Stimulated activated naive B cell treated with anti-CD40 and anti-IgM and Interleukin-4, amounts not matched to agents 10 μg/mL and 1 μg/mL and 100 μg/mL, for 72 hours (primary cell): ENCODE measurements at regions not wholly inside any gene's neighbourhood (a gene's known extent, or its start where the extent isn't known, plus 50 kb on each side); places are given as distances from the start of the nearest gene placed in this dataset.

Experiments
- ATAC-seq, 2 donors: fragments of 150-1000 bp; cut with Tn5 transposase; replicated peaks; 2 replicates each; pipeline ENCODE4 v1.10.0; 2021; ENCODE audit warnings: moderate library complexity in 1 of 2
- DNase-seq: peaks from one replicate; pipeline ENCODE4 v3.0.0; 2021
- H3K27ac Mint-ChIP-seq: one replicate; pipeline ENCODE4 v1.8.0; 2022; ENCODE audit warnings: mild to moderate bottlenecking, mixed read lengths
- H3K27me3 Mint-ChIP-seq, 2 donors: one replicate each; pipeline ENCODE4 v1.8.0; 2022; ENCODE audit warnings: mixed read lengths in 2 of 2
- H3K36me3 Mint-ChIP-seq, 2 donors: one replicate each; pipeline ENCODE4 v1.8.0; 2022; ENCODE audit warnings: mixed read lengths in 2 of 2, mild to moderate bottlenecking in 1 of 2
- H3K4me1 Mint-ChIP-seq, 2 donors: one replicate each; pipeline ENCODE4 v1.8.0; 2022; ENCODE audit warnings: mixed read lengths in 2 of 2, mild to moderate bottlenecking in 1 of 2
- H3K4me3 Mint-ChIP-seq, 2 donors: one replicate each; pipeline ENCODE4 v1.8.0; 2022; ENCODE audit warnings: mild to moderate bottlenecking in 2 of 2, mixed read lengths in 2 of 2, moderate library complexity in 1 of 2
- H3K9me3 Mint-ChIP-seq, 2 donors: one replicate each; pipeline ENCODE4 v1.8.0; 2022; ENCODE audit warnings: mixed read lengths in 2 of 2, mild to moderate bottlenecking in 1 of 2

DNA sequence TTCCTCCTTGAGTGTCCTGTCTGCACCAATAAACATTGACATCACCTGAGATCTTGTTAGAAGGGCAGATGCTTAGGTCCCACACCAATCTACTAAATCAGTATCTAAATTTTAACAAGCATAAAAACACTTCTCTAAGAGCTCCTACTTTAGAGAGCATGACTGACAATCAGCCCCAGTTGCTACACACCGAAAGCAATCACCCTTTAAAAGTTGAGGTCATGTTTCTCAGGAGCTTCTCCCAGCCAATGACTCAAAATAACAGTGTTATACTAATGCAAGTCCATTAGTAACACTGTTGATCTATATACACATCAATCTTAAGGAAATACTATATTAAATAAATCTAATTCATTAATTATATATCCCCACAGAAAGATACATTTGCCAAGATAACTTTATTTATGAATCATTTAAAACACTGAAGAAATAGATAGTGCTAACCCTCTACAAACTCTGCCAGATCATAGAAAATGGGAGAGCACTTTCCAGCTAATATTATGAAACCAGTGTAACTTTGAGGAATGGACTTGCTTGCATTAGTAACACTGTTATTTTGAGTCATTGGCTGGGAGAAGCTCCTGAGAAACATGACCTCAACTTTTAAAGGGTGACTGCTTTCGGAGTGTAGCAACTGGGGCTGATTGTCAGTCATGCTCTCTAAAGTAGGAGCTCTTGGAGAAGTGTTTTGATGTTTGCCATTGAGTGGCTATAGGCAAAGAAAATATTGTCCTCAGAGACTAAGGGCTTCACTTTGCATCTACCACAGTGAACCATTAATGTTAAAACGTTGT lies 109.8 kb upstream of the HDX start:
- Mint-ChIP-seq H3K27me3 (no peaks in the 10 kb centered on the region), H3K36me3 (no peaks in the 10 kb centered on the region), H3K9me3 (peaks cover 0 to 2% of the 10 kb centered on the region in 2 donors), H3K27ac (no peak overlapping the region), H3K4me3 (no peak overlapping the region), H3K4me1 (no peaks in the 10 kb centered on the region)
- no peak for ATAC-seq
- DNase-seq: no peak

DNA sequence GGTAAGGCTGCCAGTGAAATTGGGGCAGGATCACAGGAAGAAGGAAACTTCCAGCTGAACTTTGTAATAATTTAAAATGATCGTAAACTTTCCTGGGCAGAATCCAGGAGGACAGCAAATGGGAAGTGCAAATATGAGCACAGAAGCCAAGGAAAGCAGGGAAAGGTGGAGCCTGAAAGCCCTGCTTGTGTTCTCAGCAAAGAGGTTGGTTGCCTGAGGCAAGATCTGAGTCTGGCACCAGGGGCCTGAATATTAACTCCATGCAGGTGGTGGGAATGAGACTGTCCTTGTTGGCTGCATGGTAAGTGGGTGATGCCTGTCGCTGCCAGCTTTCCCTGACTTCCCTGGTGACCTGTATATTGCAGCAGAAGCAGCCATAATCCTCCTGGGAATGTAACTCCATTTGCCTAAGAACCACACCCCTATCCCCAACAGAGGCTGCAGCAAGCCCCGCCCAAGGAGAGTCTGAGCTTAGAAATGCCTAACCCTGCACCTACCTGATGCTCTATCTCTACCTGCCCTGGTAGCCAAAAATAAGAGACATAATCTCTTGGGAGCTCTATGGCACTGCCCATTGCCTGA lies 132.0 kb upstream of the HDX start:
- Mint-ChIP-seq H3K9me3 (no peaks in the 10 kb centered on the region), H3K27me3 (no peaks in the 10 kb centered on the region), H3K4me3 (no peak overlapping the region), H3K36me3 (no peaks in the 10 kb centered on the region), H3K4me1 (no peaks in the 10 kb centered on the region), H3K27ac (no peak overlapping the region)
- DNase-seq (no peak), ATAC-seq (no peak)

DNA sequence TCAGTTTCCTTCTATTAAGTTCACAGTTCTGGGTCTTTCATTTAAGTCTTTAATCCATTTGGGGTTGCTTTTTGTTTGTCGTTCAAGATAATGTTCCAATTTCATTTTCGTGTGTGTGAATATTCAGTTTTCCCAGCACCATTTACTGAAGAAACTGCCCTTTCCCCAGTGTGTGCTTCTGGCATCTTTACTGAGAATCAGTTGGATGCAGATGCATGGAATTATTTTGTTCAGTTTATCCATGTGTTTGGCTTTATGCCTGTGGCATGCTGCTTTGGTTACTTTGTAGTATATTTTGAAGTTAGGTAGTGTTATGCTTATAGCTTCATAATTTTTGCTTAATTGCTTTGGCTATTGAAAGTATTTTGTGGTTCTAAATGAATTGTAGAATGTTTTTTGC lies 163.8 kb upstream of the HDX start:
- Mint-ChIP-seq H3K4me1 (no peaks in the 10 kb centered on the region), H3K9me3 (peaks cover 0 to 1% of the 10 kb centered on the region in 2 donors), H3K27ac (no peak overlapping the region), H3K27me3 (no peaks in the 10 kb centered on the region), H3K36me3 (no peaks in the 10 kb centered on the region), H3K4me3 (no peak overlapping the region)
- no peak for ATAC-seq
- no peak for DNase-seq

DNA sequence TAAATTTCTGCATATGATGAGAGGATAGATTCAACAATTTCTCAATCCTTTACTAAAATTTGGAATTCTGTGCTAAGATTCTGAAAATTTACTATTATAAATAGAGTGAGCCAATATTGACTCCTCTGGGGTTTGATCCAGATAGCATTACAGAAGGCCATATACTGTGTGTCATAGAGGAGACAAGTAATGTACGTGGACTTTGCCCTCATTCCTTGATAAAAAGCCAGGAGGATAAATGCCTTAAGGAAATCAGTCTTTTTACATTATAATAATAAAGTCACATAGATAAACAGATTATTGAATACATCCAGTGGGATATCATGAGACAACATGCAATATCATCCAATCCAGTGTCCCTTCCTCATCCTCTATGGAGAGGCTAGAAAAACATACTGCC lies 188.0 kb upstream of the HDX start:
- Mint-ChIP-seq H3K36me3 (no peaks in the 10 kb centered on the region), H3K27ac (no peak overlapping the region), H3K4me3 (no peak overlapping the region), H3K4me1 (no peaks in the 10 kb centered on the region), H3K9me3 (peaks cover 0 to 3% of the 10 kb centered on the region in 2 donors), H3K27me3 (no peaks in the 10 kb centered on the region)
- DNase-seq (no peak), ATAC-seq (no peak)

DNA sequence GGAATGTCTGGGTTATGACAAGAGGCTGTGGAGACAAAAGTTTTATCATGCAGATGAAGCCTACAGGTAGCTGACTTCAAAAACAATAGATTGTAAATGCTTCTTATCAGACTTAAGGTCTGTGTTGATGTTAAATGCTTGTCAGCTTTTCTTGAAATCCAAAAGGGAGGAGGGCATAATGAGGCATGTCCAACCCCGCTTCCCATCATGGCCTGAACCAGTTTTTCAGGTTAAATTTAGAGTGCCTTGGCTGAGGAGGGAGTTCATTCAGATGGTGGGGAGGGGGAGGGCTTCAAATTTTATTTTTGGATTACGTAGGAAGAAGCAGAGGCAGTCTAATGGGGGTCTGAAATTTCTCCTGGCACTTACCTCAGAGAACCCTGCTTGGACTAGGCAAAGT lies 207.7 kb upstream of the HDX start:
- no peaks in the 10 kb centered on the region for H3K27me3 Mint-ChIP-seq
- peaks cover 0 to 1% of the 10 kb centered on the region in 2 donors for H3K9me3 Mint-ChIP-seq
- no peak overlapping the region for H3K4me3 Mint-ChIP-seq
- DNase-seq: no peak
- H3K36me3 Mint-ChIP-seq: no peaks in the 10 kb centered on the region
- peaks cover 0 to 2% of the 10 kb centered on the region in 2 donors for H3K4me1 Mint-ChIP-seq
- no peak for ATAC-seq
- no peak overlapping the region for H3K27ac Mint-ChIP-seq

DNA sequence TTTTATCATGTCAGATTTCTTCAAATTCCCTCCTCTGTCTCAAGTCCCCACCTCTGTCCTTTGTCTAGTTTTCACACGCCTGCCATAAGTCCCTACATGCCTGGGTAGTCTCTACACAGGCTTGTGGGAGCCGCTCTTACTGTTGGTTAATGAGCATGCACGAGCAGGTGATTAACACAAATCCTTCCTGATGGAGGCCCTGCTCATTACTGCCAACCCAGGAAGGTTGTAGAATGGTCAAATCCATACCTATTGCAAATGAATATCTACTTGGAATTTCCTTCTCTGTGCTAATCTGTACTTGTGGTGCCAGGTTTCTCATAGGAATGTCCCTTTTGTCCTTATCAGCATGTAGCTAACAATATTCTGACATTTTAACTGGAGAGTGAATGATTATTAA lies 208.4 kb upstream of the HDX start:
- DNase-seq (no peak), ATAC-seq (no peak)
- no peak overlapping the region for H3K4me3 Mint-ChIP-seq
- H3K4me1 Mint-ChIP-seq: peaks cover 0 to 4% of the 10 kb centered on the region in 2 donors
- H3K36me3 Mint-ChIP-seq: no peaks in the 10 kb centered on the region
- H3K27me3 Mint-ChIP-seq: no peaks in the 10 kb centered on the region
- no peak overlapping the region for H3K27ac Mint-ChIP-seq
- peaks cover 0 to 1% of the 10 kb centered on the region in 2 donors for H3K9me3 Mint-ChIP-seq

DNA sequence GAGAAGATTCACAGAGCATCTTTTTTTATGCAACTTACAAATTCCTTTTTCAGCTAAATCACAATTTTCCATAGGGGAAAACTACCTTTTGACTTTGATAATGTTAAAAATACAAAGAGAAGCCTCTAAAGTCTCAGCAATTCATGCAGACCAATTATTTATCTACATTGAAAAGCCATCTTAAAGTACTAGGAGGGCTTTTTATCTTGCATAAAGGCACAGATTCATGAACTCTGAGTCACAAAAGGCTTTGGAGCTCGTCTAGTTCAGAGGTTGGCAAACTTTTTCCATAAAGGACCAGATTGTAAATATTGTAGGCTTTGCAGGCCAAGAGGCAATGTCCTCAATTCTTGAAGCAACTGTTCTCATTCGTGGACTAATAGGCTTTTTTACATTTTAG lies 210.4 kb upstream of the HDX start:
- H3K27me3 Mint-ChIP-seq: no peaks in the 10 kb centered on the region
- no peak overlapping the region for H3K27ac Mint-ChIP-seq
- H3K4me3 Mint-ChIP-seq: no peak overlapping the region
- H3K36me3 Mint-ChIP-seq: no peaks in the 10 kb centered on the region
- DNase-seq (no peak), ATAC-seq (no peak)
- H3K4me1 Mint-ChIP-seq: peaks cover 0 to 6% of the 10 kb centered on the region in 2 donors
- peaks cover 0 to 1% of the 10 kb centered on the region in 2 donors for H3K9me3 Mint-ChIP-seq

DNA sequence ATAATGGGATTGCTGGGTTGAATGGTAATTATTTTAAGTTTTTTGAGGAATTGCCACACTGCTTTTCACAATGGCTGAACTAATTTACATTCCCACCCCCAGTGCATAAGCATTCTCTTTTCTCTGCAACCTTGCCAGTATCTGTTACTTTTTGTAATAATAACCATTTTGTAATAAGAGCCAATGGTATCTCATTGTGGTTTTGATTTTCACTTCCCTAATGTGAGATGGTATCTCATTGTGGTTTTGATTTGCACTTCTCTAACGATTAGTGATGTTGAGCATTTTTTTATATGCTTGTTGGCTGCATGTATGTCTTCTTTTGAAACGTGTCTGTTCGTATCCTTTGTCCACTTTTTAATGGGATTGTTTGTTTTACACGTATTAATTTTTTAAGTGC lies 213.1 kb upstream of the HDX start:
- ATAC-seq (no peak), DNase-seq (no peak)
- peaks cover 0 to 6% of the 10 kb centered on the region in 2 donors for H3K4me1 Mint-ChIP-seq
- no peak overlapping the region for H3K4me3 Mint-ChIP-seq
- H3K36me3 Mint-ChIP-seq: no peaks in the 10 kb centered on the region
- no peaks in the 10 kb centered on the region for H3K9me3 Mint-ChIP-seq
- no peak overlapping the region for H3K27ac Mint-ChIP-seq
- H3K27me3 Mint-ChIP-seq: no peaks in the 10 kb centered on the region

DNA sequence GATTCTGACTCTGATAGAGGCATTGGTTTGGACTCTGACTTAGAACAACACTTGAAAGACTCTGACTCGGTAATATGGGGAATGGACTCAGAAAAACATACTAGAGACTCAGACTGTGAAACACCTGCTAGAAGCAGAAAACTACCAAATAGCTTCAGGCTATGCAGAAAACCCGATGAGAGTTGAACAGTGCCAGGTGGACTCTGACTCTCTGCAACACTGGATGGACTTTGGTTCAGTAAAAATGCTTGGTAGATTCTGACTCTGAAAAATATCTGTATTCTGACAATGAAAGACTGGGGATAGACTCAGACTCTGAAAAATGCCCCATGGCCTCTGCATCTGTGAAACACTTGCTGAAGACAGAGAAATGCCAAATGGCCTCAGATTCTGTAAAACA lies 215.1 kb upstream of the HDX start:
- Mint-ChIP-seq H3K4me1 (peaks cover 0 to 6% of the 10 kb centered on the region in 2 donors), H3K36me3 (no peaks in the 10 kb centered on the region), H3K27ac (no peak overlapping the region), H3K4me3 (no peak overlapping the region), H3K27me3 (no peaks in the 10 kb centered on the region), H3K9me3 (no peaks in the 10 kb centered on the region)
- ATAC-seq (no peak), DNase-seq (no peak)

DNA sequence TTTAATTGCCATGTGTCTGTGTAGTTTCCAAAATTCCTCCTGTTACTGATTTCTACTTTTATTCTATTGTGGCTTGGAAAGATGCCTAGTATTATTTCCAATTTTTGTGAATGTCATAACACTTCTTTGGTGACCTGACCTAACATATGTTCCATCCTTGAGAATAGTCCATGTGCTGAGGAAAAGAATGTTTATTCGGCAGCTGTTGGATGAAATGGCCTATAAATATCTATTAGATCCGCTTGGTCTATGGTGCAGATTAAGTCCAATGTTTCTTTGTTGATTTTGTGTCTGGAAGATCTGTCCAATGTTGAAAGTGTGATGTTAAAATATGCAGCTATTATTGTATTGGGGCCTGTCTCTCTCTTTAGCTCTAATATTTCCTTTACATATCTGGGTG lies 219.2 kb upstream of the HDX start:
- H3K36me3 Mint-ChIP-seq: no peaks in the 10 kb centered on the region
- ATAC-seq (no peak), DNase-seq (no peak)
- no peaks in the 10 kb centered on the region for H3K4me1 Mint-ChIP-seq
- no peaks in the 10 kb centered on the region for H3K27me3 Mint-ChIP-seq
- H3K4me3 Mint-ChIP-seq: no peak overlapping the region
- H3K27ac Mint-ChIP-seq: no peak overlapping the region
- no peaks in the 10 kb centered on the region for H3K9me3 Mint-ChIP-seq

DNA sequence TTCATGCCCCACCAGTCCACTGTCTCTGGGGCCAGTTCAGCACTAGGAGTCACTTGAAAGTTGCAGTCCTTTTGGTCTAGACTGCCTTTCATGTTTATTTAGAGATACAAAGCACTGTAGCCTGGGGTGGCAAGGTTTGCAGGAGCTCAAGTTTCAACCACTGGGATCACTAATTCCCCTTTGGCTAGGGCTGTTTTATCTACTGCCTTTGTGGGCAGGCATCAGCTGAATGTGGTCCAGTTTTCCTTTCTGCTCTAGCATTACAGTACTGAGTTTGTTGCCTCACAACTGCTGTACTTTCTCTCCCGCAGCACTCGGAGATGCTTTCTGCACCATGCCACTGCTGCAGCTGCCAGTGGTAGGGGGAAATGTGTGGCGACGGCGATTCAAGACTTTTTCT lies 222.3 kb upstream of the HDX start:
- no peak for DNase-seq
- ATAC-seq: no peak
- Mint-ChIP-seq H3K27me3 (peaks cover 0 to 2% of the 10 kb centered on the region in 2 donors), H3K4me1 (no peaks in the 10 kb centered on the region), H3K36me3 (no peaks in the 10 kb centered on the region), H3K27ac (no peak overlapping the region), H3K4me3 (no peak overlapping the region), H3K9me3 (no peaks in the 10 kb centered on the region)

DNA sequence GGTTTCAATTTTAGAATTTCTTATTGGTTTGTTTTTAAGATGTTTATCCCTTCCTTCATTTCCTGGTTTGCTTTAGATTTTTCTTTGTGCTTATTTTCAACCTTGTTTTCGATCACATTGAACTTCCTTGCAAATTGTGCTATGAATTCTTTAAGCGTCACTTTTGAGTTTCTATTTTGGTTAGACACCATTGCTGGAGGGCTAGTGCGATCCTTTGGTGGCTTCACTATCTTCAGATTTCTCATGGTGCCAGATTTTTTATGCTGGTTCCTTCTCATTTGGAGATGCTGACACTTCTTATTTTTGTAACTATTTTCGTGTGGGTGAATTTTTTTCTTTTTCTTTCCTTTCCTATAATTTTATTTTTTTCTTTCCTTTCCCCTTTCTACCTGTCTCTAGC lies 227.2 kb upstream of the HDX start:
- Mint-ChIP-seq H3K36me3 (no peaks in the 10 kb centered on the region), H3K9me3 (no peaks in the 10 kb centered on the region), H3K4me1 (peaks cover 0 to 2% of the 10 kb centered on the region in 2 donors), H3K4me3 (no peak overlapping the region), H3K27me3 (peaks cover 0 to 6% of the 10 kb centered on the region in 2 donors), H3K27ac (no peak overlapping the region)
- no peak for ATAC-seq
- DNase-seq: no peak

DNA sequence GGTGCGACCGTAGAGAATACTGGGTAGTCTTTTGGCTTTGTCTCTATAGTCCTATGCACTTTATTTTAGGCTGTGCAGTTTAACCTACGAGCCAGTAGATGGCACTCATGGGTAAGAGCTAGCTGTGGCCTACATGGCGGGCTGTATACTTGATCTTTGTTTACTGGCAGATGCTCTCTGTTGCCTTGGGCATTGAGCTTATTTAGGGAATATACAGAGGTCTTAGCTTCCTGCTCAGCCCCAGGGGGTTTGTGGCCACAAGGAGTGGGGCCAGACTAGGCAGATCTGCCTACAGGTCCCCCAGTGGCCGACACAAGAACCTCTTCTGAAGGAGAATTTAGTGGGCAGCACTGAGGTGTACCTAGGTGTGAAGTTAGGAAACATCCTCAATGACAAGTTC lies 227.6 kb upstream of the HDX start:
- DNase-seq (peak; percentile 11), ATAC-seq (peak; percentile 77 to 96)
- Mint-ChIP-seq H3K36me3 (no peaks in the 10 kb centered on the region), H3K4me3 (no peak overlapping the region), H3K27ac (no peak overlapping the region), H3K4me1 (peaks cover 0 to 2% of the 10 kb centered on the region in 2 donors), H3K27me3 (peaks cover 0 to 6% of the 10 kb centered on the region in 2 donors), H3K9me3 (no peaks in the 10 kb centered on the region)

DNA sequence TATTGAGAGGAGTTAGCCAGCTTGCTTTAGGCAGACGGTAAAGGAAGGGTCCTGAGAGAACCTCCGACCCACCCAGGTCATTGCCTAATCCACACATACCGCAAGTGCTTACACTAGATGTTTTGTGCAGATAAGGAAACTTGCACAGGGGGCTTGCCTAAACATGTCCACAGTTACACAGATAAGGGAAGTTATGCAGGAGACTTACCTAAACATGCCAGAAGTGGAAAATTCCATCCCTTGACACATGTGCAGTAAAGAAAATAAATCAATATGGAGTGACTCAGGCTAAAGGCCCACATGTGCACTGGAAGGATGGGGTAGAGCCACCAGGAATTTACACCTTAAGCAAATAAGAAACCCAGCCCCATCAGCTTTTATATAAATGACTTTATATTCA lies 232.8 kb upstream of the HDX start:
- no peak for DNase-seq
- H3K4me1 Mint-ChIP-seq: no peaks in the 10 kb centered on the region
- no peaks in the 10 kb centered on the region for H3K36me3 Mint-ChIP-seq
- no peak overlapping the region for H3K27ac Mint-ChIP-seq
- ATAC-seq: no peak
- H3K27me3 Mint-ChIP-seq: no peaks in the 10 kb centered on the region
- H3K9me3 Mint-ChIP-seq: no peaks in the 10 kb centered on the region
- H3K4me3 Mint-ChIP-seq: no peak overlapping the region

DNA sequence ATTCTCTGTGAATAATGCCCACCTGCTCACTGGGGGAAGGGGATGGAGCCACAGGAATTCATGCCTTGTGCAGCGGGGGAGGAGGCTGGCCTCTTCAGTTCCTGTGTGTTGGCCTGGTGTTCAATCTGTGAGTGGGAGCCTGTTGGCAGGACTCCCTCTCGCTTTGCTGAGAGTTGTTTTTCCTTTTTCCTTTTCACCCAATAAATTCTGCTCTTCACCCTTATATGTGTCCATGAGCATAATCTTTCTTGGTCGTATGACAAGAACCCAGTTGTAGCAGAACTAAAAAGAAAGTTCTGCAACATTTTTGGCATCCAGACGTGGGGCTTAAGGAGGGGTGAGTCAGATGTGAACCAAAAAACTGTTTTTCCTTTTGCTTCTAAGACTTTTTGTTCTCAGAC lies 235.2 kb upstream of the HDX start:
- no peak overlapping the region for H3K27ac Mint-ChIP-seq
- no peaks in the 10 kb centered on the region for H3K27me3 Mint-ChIP-seq
- no peak for ATAC-seq
- no peaks in the 10 kb centered on the region for H3K4me1 Mint-ChIP-seq
- H3K36me3 Mint-ChIP-seq: no peaks in the 10 kb centered on the region
- H3K9me3 Mint-ChIP-seq: no peaks in the 10 kb centered on the region
- no peak overlapping the region for H3K4me3 Mint-ChIP-seq
- DNase-seq: no peak
